Transverse colon (tissue), 4 donors: ENCODE measurements at regions not wholly inside any gene's neighbourhood (a gene's known extent, or its start where the extent isn't known, plus 50 kb on each side); places are given as distances from the start of the nearest gene placed in this dataset.

Source experiments
- CTCF ChIP-seq, 5 experiments: fragments of 200-600 bp in 3 of 5; fragments of 450-650 bp in 2 of 5; sonication (generic) in 3 of 5; IDR thresholded peaks; 1 replicate in 2 of 5; 2 replicates in 3 of 5; pipeline ENCODE4 v1.5.1; 2016 to 2017; ENCODE audit warnings: antibody characterized with exemption in 5 of 5, inconsistent platforms in 3 of 5, mild to moderate bottlenecking in 2 of 5, moderate library complexity in 1 of 5
- POLR2AphosphoS5 ChIP-seq, 3 donors: sonication (generic); formaldehyde crosslinking; IDR thresholded peaks; one replicate each; pipeline ENCODE4 v1.6.1; 2016; ENCODE audit warnings: antibody characterized with exemption in 3 of 3

- TF ChIP-seq POLR2AphosphoS5 (IDR thresholded peaks at IDR 0.05): no peak
- no peak for TF ChIP-seq CTCF (IDR thresholded peaks at IDR 0.05)
Observed at GRCh38 chr5:111615054-111615453, 102.7 kb upstream of the STARD4 start.
